HG03460 (cell line): ENCODE measurements at regions not wholly inside any gene's neighbourhood (a gene's known extent, or its start where the extent isn't known, plus 50 kb on each side); places are given as distances from the start of the nearest gene placed in this dataset.

Source experiments
- ATAC-seq: cut with Tn5 transposase; IDR thresholded peaks from one replicate; pipeline ENCODE4 v1.9.1; 2021; ENCODE audit not compliant: unreplicated experiment

DNA sequence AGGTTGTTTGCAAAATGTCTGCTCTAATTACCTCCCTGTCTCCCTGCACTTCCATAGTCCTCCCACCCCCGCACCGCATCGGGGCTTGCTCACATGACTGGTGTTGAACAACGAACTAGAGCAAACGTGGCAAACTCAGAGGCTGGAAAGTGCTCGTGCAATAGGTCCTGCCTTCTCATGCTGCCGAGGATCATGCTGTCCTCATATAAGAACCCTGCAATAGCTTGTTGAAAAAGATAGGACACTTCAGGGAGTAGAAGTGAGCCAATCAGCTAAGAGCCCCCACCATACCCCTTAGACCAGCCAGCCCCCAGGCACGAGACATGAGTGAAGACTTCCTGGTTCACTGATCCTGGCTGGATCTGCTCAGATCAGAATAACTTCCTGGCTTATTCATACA is 219.2 kb downstream of the C6orf118 start:
- no peak for ATAC-seq

DNA sequence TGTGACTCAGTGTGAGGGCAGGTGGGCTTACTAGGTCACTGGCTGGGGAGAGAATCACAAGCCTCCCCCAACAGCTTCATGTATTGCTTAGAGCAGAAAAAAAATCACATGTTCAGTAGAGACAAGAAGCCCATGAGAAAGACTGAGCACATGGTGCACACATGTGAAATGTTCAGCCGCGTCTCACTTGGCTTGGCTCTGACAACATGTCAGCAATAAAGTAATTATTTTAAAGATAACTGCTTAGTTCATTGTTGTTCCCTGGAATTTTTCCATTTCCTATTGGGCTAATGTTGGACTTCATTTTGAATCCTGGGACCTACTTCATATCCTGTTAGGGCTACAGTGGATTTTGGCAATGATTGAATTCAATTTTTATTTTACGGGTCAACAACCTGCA is 222.6 kb downstream of the C6orf118 start:
- no peak for ATAC-seq

DNA sequence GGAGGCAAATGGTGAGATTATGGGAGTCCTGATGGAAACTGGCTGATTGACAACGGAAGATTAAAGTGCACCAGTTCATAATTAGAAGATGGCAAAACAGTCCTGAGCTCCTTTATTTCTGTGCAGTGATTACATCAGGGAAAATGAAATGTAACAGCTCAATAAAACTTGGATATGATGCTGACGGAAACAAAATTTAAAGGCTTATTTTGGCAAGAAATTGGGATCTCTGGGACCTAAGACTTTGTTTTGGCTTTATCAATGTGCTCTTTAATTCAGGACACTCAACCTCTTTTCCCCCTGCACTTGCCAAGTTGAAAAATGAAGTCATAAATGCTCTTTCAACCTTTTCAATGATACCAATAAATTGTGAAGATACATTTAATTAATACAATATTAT is 226.8 kb downstream of the C6orf118 start:
- ATAC-seq, result no peak

DNA sequence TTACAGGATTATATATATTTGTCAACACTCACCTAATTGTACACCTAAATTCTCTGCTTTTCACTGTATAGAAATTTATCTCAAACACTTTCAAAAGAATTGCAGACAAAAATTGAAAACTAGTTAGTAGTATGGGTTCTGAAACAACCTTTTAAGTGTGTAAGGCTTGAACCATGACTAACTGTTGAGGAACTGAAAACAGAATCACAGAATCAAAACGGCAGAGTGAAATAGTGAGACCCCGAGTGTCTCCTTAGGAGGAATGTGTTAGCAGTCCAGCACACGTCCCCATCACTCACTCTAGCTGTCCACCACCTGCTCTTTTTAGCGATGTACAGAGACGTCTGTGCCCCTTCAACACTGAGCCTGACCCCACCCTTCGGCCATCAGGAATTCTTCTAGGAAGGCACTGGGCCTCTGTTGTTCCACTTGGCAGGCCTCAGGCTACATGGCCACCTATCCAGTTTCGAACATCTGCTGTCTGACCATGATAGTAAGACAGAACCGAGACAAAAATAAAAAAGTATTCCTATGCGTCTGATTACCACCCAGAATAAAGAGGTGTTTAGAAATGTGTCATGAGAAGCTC is 227.4 kb downstream of the C6orf118 start:
- ATAC-seq, result no peak

GRCh38 chr6:165077876-165078275 is 231.5 kb downstream of the C6orf118 start:
- ATAC-seq, result no peak

GRCh38 chr6:165071906-165072305 is 237.5 kb downstream of the C6orf118 start:
- ATAC-seq, result no peak

GRCh38 chr6:165060720-165061119 is 248.7 kb downstream of the C6orf118 start:
- ATAC-seq, result no peak

DNA sequence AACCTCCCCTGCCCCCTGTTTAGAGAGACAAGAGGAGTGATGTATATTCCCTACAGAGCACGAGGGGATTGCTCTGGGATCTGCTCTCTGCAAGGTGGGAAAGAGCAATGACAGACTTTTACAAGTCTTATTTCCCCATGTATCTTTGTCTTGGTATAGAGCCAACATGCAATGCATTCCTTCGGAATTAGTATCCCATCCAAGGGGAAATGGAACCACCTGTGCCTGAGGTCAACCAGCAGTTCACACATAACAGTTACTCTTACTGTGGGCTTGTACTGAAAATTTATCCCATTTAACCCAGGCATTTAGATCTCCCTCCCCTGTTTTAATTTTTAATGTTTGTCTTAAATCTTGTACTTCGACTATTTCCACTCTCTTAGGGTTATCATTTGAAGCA is 250.4 kb downstream of the C6orf118 start:
- ATAC-seq, result no peak

DNA sequence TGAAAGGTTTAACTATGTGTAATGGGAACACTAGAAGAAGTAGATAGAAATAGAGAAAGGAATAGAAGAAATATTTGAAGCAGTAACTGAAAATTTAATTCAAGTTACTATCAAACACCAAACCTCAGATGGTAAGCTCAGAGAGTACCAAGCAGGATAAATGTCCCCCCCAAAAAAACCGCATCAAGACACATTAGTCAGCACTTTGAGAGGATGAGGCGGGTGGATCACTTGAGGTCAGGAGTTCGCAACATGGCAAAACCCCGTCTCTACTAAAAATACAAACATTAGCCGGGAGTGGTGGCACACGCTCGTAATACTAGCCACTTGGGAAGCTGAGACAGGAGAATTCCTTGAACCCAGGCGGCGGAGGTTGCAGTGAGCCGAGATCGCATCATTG is 253.1 kb downstream of the C6orf118 start:
- no peak for ATAC-seq

DNA sequence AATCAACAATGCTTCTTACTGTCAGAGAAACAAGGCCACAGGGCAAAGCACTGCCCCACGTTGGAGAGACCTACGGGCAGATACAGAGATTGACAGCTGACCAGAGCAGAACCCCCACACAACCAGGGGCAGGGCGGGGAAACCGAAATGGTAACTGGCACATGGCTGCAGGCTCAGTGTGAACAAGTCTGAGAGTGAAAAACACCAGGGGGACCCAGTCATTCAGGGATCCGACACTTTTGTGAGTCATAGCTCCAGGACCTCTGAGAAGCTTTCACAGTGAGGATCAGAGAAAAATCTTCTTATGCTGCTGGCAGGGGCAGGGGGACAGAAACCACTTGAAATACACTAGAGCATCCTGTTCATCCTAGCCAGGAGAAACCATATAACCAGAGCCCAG is 254.2 kb downstream of the C6orf118 start:
- ATAC-seq, result no peak

- no peak for ATAC-seq
These were observed 256.6 kb downstream of the C6orf118 start for GRCh38 chr6:165052561-165053480.

DNA sequence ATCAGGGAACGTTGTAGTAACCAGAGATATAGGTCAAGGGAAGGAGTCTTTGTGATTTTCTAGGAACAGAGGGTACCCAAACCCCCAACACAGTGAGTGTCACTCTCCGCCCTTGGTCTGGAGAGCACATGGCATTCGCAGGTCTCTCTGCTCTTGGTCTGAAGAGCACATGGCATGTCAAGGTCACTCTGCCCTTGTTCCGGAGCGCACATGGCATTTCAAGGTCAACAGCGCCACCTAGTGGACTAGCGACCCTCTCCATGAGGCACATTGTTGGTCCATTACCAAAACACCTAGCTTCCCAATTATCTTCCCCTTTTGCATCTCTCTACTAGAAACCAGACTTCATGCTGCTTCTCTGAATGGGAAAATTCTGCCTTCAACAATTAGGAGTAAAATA is 260.0 kb downstream of the C6orf118 start:
- ATAC-seq, result no peak

- no peak for ATAC-seq
These were observed 261.5 kb downstream of the C6orf118 start for GRCh38 chr6:165047952-165048351.

DNA sequence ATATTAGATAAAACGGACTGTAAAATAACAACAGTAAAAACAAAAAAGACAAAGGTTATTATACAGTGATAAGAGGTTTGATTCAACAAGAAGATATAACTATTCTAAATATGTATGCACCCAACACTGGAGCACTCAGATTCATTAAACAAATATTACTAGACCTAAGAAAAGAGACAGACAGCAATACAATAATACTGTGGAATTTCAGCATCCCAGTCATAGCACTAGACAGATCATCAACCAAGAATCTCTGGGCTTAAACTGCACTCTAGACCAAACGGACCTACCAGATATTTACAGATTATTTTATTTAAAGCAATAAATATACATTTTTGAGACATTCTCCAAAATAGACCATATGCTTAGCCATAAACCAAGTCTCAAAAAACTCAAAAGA is 263.8 kb downstream of the C6orf118 start:
- ATAC-seq, result no peak

DNA sequence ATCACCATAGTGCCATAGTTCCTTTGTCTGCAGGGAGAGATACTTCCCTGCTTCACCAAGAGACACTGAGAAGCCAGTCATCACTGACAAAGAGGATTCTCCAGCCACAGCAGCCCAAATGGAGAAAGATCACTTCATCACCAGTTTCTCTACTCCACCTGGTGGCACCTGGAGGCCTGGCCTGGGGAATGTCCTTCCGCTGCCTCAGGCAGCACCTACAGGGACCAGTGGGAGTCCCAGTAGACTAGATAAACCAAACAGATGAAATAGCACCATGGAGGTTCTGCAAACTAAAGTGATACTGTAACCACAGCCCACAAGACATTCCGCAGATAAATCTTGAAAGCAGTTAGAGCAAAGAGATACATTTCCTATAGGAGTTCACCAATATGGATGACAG is 266.5 kb downstream of the C6orf118 start:
- no peak for ATAC-seq

- no peak for ATAC-seq
These were observed 269.0 kb downstream of the C6orf118 start for GRCh38 chr6:165040440-165040839.

DNA sequence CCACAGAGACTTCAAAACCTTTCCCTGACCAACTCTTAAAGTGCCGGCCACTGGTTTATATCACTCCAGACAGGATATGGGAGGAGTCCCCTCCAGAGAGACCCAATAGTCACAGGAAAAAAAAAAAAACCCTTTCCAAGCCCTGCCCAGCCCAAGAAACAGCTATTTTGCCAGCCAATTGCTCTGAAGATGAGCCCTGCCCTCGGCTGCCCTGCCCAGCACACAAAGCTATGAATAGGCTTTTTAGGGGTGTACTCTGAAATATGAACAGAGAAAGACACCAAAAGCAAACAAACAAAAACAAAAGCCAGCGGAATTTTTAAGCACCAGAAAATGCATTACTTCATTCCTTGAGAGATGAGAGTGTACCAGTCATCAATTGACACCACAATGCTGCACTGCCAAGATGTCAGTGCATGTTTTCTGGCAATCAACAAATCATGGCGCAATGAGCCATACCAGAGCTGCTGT is 275.1 kb downstream of the C6orf118 start:
- ATAC-seq, result no peak

GRCh38 chr6:165031502-165031901 is 277.9 kb downstream of the C6orf118 start:
- no peak for ATAC-seq

- no peak for ATAC-seq
These were observed 284.4 kb downstream of the C6orf118 start for GRCh38 chr6:165025040-165025439.

- ATAC-seq, result no peak
These were observed 289.7 kb downstream of the C6orf118 start for GRCh38 chr6:165019681-165020080.

- no peak for ATAC-seq
These were observed 293.7 kb downstream of the C6orf118 start for GRCh38 chr6:165015676-165016075.

DNA sequence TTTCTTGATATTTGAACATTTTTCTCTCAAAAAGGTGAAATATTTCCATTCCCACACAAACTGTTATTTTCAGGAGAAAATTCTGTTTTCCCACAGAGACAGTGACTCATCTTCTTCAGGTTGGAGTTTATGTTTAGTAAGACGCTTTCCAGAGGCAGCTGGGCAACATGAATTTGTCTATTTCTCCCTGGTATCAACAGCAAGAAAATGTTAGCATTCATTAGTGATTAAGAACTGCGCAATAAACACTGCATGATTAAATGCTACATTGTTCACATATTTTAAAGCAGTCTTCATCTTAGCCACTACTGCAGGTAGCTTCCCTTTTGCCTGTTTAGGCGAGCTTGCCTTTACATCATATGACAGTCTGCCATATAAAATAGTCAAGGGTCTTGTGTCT is 295.7 kb downstream of the C6orf118 start:
- no peak for ATAC-seq
